ENCODE measurements at regions not wholly inside any gene's neighbourhood (a gene's known extent, or its start where the extent isn't known, plus 50 kb on each side); places are given as distances from the start of the nearest gene placed in this dataset.

GRCh38 chr14:98368221-98368620, 903.8 kb downstream of the BCL11B start:
- no peak for DNase-seq

- no peak for DNase-seq
Observed at GRCh38 chr14:98368916-98369315, 903.1 kb downstream of the BCL11B start.

GRCh38 chr14:98369344-98369743, 902.7 kb downstream of the BCL11B start:
- no peak for DNase-seq

- DNase-seq = no peak
Observed at GRCh38 chr14:98370352-98370751, 901.6 kb downstream of the BCL11B start.

GRCh38 chr14:98371141-98371540, 900.9 kb downstream of the BCL11B start:
- no peak for DNase-seq

GRCh38 chr14:98374136-98374535, 897.9 kb downstream of the BCL11B start:
- no peak for DNase-seq

- no peak for DNase-seq
Observed at GRCh38 chr14:98375566-98375965, 896.4 kb downstream of the BCL11B start.

GRCh38 chr14:98379830-98380229, 892.2 kb downstream of the BCL11B start:
- no peak for DNase-seq

- no peak for DNase-seq
Observed at GRCh38 chr14:98382662-98383061, 889.3 kb downstream of the BCL11B start.

GRCh38 chr14:98385851-98386250, 886.1 kb downstream of the BCL11B start:
- no peak for DNase-seq

- DNase-seq = no peak
Observed at GRCh38 chr14:98391061-98391460, 880.9 kb downstream of the BCL11B start.

GRCh38 chr14:98393527-98393926, 878.5 kb downstream of the BCL11B start:
- no peak for DNase-seq

GRCh38 chr14:98404811-98405210, 867.2 kb downstream of the BCL11B start:
- DNase-seq = no peak

GRCh38 chr14:98408024-98408555, 863.9 kb downstream of the BCL11B start:
- no peak for DNase-seq

- DNase-seq = no peak
Observed at GRCh38 chr14:98408713-98409112, 863.3 kb downstream of the BCL11B start.

- no peak for DNase-seq
Observed at GRCh38 chr14:98411154-98411553, 860.8 kb downstream of the BCL11B start.

- DNase-seq = no peak
Observed at GRCh38 chr14:98412431-98412830, 859.6 kb downstream of the BCL11B start.

- no peak for DNase-seq
Observed at GRCh38 chr14:98415766-98416165, 856.2 kb downstream of the BCL11B start.

GRCh38 chr14:98417001-98417400, 855.0 kb downstream of the BCL11B start:
- no peak for DNase-seq

GRCh38 chr14:98428483-98428994, 843.5 kb downstream of the BCL11B start:
- no peak for DNase-seq

- DNase-seq = no peak
Observed at GRCh38 chr14:98433436-98433835, 838.6 kb downstream of the BCL11B start.

- DNase-seq = no peak
Observed at GRCh38 chr14:98437113-98437512, 834.9 kb downstream of the BCL11B start.

GRCh38 chr14:98444077-98444476, 827.9 kb downstream of the BCL11B start:
- no peak for DNase-seq

GRCh38 chr14:98445718-98446117, 826.3 kb downstream of the BCL11B start:
- DNase-seq = no peak

GRCh38 chr14:98446508-98446907, 825.5 kb downstream of the BCL11B start:
- DNase-seq = no peak

- DNase-seq = no peak
Observed at GRCh38 chr14:98456231-98456630, 815.8 kb downstream of the BCL11B start.
